Esophagus squamous epithelium (tissue), 5 donors: ENCODE measurements at regions not wholly inside any gene's neighbourhood (a gene's known extent, or its start where the extent isn't known, plus 50 kb on each side); places are given as distances from the start of the nearest gene placed in this dataset.

Experiments used
- DNase-seq: peaks from one replicate; lab custom pipeline; 2025; lab: John Stamatoyannopoulos, UW
- H3K27ac ChIP-seq, 4 donors: fragments of 200-600 bp; sonication (generic); one replicate each; pipeline ENCODE4 v1.5.1; 2016 to 2019; ENCODE audit warnings: mild to moderate bottlenecking in 1 of 4
- H3K27me3 ChIP-seq, 4 donors: fragments of 200-600 bp; sonication (generic); 1 replicate in 3 of 4; 2 replicates in 1 of 4; pipeline versions ENCODE4 v1.5.1 to v1.6.0; 2017 to 2021; ENCODE audit warnings: antibody characterized with exemption in 1 of 4
- H3K36me3 ChIP-seq, 3 donors: fragments of 200-600 bp; sonication (generic); one replicate each; pipeline ENCODE4 v1.5.1; 2016 to 2019
- H3K4me1 ChIP-seq, 3 donors: fragments of 200-600 bp; sonication (generic); one replicate each; pipeline ENCODE4 v1.5.1; 2017 to 2019
- H3K4me3 ChIP-seq, 4 donors: fragments of 200-600 bp; sonication (generic); 1 replicate in 3 of 4; 2 replicates in 1 of 4; pipeline ENCODE4 v1.5.1; 2016 to 2019; ENCODE audit warnings: mild to moderate bottlenecking in 2 of 4, moderate library complexity in 1 of 4
- H3K9me3 ChIP-seq, 3 donors: fragments of 200-600 bp; sonication (generic); one replicate each; pipeline ENCODE4 v1.5.1; 2016 to 2019
- POLR2A ChIP-seq, 4 donors: fragments of 450-650 bp; IDR thresholded peaks; one replicate each; pipeline ENCODE4 v1.6.1; 2017; ENCODE audit warnings: antibody characterized with exemption in 4 of 4, mild to moderate bottlenecking in 4 of 4, moderate library complexity in 3 of 4
- WGBS, 2 donors: methylation state at CpG; one replicate each; pipeline ENCODE4 v1.1.5; 2018; 5-methylcytosine and 5-hydroxymethylcytosine counted together
- intact Hi-C: fragments of 100-400 bp; cut with DNase I; formaldehyde crosslinking; loops from one replicate; pipeline ENCODE4 v1.15.0; 2022
- TF ChIP-seq, protein P1 (sequence below), 6 experiments: fragments of 450-650 bp in 4 of 6; fragments of 200-600 bp in 2 of 6; sonication (generic) in 2 of 6; IDR thresholded peaks; one replicate each; pipeline ENCODE4 v1.5.1; 2016 to 2019; ENCODE audit warnings: antibody characterized with exemption in 6 of 6, mild to moderate bottlenecking in 4 of 6, moderate library complexity in 4 of 6
- donor health status: DM: yes; HTN: yes; CAD: no.

DNA sequence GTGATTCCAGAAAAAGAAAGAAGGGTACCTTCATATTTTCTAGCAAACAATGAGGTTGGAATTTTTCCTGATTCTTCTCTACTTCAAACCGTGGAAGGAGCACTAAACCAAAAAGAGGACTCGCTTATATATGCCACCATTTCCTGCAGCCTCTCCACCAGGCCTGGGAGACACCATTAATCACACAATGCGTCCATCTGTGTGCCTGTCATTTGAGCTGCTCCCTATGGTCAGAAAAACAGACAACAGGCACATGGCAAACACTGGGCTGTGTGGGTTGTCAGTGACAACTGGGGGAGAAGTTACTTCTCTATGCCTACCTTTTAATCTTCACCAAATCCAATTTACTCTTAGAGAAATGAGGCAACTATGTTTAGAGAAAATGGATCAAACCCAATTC is 71.9 kb downstream of the NR2F2 start:
- 52 to 67% methylated on average over 3 of the region's 3 CpGs for WGBS, 2 donors
- no peak for TF ChIP-seq POLR2A (IDR thresholded peaks at IDR 0.05)
- Histone ChIP-seq H3K4me3 (no peak overlapping the region), H3K27me3 (peaks cover 0 to 42% (median under 1%) of the 10 kb centered on the region in 4 donors), H3K4me1 (no peaks in the 10 kb centered on the region), H3K9me3 (no peaks in the 10 kb centered on the region), H3K36me3 (no peaks in the 10 kb centered on the region), H3K27ac (no peak overlapping the region)
- DNase-seq, result no peak
- intact Hi-C loops, result no loop called here

DNA sequence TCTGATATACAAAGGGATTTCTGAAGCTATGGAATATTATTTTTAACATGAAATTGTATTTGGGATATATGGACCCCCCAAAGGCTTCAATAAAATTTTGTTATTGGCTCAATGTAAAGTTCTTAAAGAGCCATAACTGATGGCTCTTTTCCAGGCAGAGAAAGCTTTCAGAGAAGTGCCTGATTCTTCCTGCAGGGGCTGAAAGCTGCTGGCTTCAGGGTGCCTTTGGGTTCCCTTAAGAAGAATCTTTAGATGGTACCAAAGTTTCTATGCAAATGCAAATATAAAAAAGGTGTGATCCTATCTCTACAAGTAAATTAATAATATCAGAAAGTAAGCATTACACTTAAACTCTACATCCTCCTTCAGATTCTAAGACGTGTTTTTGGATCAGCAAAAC is 72.6 kb downstream of the NR2F2 start:
- Histone ChIP-seq H3K9me3 (no peaks in the 10 kb centered on the region), H3K4me1 (no peaks in the 10 kb centered on the region), H3K36me3 (no peaks in the 10 kb centered on the region), H3K27ac (no peak overlapping the region), H3K4me3 (no peak overlapping the region), H3K27me3 (peaks cover 0 to 48% (median 7%) of the 10 kb centered on the region in 4 donors)
- TF ChIP-seq POLR2A (IDR thresholded peaks at IDR 0.05), result no peak
- TF ChIP-seq, protein P1, sequence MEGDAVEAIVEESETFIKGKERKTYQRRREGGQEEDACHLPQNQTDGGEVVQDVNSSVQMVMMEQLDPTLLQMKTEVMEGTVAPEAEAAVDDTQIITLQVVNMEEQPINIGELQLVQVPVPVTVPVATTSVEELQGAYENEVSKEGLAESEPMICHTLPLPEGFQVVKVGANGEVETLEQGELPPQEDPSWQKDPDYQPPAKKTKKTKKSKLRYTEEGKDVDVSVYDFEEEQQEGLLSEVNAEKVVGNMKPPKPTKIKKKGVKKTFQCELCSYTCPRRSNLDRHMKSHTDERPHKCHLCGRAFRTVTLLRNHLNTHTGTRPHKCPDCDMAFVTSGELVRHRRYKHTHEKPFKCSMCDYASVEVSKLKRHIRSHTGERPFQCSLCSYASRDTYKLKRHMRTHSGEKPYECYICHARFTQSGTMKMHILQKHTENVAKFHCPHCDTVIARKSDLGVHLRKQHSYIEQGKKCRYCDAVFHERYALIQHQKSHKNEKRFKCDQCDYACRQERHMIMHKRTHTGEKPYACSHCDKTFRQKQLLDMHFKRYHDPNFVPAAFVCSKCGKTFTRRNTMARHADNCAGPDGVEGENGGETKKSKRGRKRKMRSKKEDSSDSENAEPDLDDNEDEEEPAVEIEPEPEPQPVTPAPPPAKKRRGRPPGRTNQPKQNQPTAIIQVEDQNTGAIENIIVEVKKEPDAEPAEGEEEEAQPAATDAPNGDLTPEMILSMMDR (IDR thresholded peaks at IDR 0.05), result no peak
- 54 to 80% methylated on average over 1 of the region's 1 CpG for WGBS, 2 donors
- DNase-seq, result no peak
- intact Hi-C loops, result no loop called here

DNA sequence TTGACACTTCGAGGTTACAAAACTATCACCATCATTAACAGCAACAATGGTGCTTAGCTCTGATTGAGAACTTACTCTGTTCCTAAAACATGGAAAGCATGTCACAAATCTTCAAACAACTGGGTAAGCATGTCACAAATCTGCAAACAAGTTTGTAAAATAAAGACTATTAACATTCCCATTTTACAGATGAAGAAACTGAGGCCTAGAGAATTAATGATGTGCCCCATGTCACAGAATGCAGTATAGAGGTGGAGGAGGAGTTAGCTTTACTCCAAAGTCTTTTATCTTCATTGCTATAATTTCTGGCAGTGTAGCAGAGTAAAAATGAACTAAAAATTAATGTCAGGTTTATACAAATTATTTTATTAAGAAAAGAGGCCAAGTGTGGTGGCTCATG is 73.4 kb downstream of the NR2F2 start:
- no peak for DNase-seq
- Histone ChIP-seq H3K36me3 (no peaks in the 10 kb centered on the region), H3K4me3 (no peak overlapping the region), H3K27ac (no peak overlapping the region), H3K27me3 (peaks cover 7 to 57% (median 15%) of the 10 kb centered on the region in 4 donors), H3K4me1 (peaks cover 0 to 4% (median under 1%) of the 10 kb centered on the region in 3 donors), H3K9me3 (no peaks in the 10 kb centered on the region)
- 73 to 100% methylated on average over 1 of the region's 1 CpG for WGBS, 2 donors
- intact Hi-C loops, result no loop called here
- TF ChIP-seq POLR2A (IDR thresholded peaks at IDR 0.05), result no peak
- TF ChIP-seq, protein P1 (IDR thresholded peaks at IDR 0.05), result no peak

DNA sequence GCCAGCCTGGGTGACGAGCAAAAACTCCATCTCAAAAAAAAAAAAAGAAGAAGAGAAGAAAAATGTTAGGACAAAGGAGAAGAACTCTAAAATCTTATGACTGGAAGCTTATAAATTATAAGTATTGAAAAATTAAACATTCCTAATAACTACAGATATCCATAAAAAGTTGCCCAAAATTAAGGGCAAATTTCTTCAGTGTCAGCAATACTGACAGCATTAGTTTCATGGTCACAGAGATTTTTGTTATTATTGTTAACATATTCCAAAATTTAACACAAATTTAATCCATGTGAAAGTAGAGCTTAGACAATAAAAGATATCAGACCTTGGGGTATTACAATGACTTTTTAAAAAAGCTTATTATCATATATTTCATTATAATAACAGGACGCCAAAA is 74.1 kb downstream of the NR2F2 start:
- intact Hi-C loops, result no loop called here
- Histone ChIP-seq H3K9me3 (no peaks in the 10 kb centered on the region), H3K4me1 (peaks cover 4 to 11% (median 6%) of the 10 kb centered on the region in 3 donors), H3K36me3 (no peaks in the 10 kb centered on the region), H3K4me3 (no peak overlapping the region), H3K27me3 (peaks cover 12 to 63% (median 21%) of the 10 kb centered on the region in 4 donors), H3K27ac (no peak overlapping the region)
- no peak for TF ChIP-seq POLR2A (IDR thresholded peaks at IDR 0.05)
- TF ChIP-seq, protein P1 (IDR thresholded peaks at IDR 0.05), result no peak
- 86 to 91% methylated on average over 2 of the region's 2 CpGs for WGBS, 2 donors
- no peak for DNase-seq

DNA sequence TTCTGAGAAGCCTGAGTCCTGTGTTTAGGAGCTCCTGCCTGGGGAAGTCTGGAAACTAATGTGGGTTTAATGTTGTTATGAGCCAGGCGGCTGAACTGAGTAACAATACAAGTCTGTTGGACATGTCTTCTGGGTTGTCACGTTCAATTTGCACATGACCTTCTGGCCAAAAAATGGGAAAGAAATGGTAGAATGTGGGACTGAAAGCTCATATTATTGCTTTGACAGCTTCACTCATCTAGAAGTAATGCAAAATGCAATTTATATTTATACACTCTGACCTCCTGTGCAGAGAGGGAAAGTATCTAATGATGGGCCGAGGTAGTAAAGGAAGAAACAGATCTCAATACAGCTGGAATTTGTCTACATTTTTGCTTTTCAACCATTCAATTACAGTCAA is 75.8 kb downstream of the NR2F2 start:
- H3K4me1 ChIP-seq, result peaks cover 4 to 20% (median 10%) of the 10 kb centered on the region in 3 donors
- H3K4me3 ChIP-seq, result no peak overlapping the region
- H3K27me3 ChIP-seq, result peaks cover 15 to 75% (median 35%) of the 10 kb centered on the region in 4 donors
- TF ChIP-seq, protein P1 (IDR thresholded peaks at IDR 0.05), result no peak
- TF ChIP-seq POLR2A (IDR thresholded peaks at IDR 0.05), result no peak
- 77 to 90% methylated on average over 3 of the region's 3 CpGs for WGBS, 2 donors
- intact Hi-C loops, result no loop called here
- no peaks in the 10 kb centered on the region for H3K36me3 ChIP-seq
- H3K9me3 ChIP-seq, result no peaks in the 10 kb centered on the region
- no peak overlapping the region for H3K27ac ChIP-seq
- no peak for DNase-seq

DNA sequence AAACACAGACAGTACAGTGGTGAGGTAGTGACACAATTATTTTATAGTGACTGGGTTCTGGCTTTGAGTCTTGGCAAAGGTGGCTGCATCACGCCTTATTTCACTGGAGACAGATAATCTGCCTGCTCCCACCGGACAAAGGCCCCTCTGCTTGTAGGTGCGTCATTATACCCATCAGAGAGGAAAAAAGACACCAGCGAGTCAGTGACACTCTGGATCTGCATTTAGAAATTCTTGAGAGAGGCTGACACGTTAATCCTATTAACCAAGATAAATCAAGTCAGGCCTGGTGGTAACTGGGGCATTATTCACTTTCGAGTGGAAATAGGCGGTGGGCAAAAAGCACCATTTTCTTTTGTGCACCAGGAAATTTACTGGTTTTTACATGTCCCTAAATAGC is 76.2 kb downstream of the NR2F2 start:
- intact Hi-C loops, result no loop called here
- Histone ChIP-seq H3K27ac (no peak overlapping the region), H3K4me3 (no peak overlapping the region), H3K9me3 (no peaks in the 10 kb centered on the region), H3K27me3 (peaks cover 15 to 79% (median 37%) of the 10 kb centered on the region in 4 donors), H3K4me1 (peaks cover 4 to 20% (median 10%) of the 10 kb centered on the region in 3 donors), H3K36me3 (no peaks in the 10 kb centered on the region)
- TF ChIP-seq POLR2A (IDR thresholded peaks at IDR 0.05), result no peak
- TF ChIP-seq, protein P1 (IDR thresholded peaks at IDR 0.05), result no peak
- 87% methylated on average over 7 of the region's 7 CpGs for WGBS, 2 donors
- no peak for DNase-seq
